Gastroesophageal sphincter (tissue), 4 donors: ENCODE measurements at regions not wholly inside any gene's neighbourhood (a gene's known extent, or its start where the extent isn't known, plus 50 kb on each side); places are given as distances from the start of the nearest gene placed in this dataset.

Experiments used
- ATAC-seq: fragments of 150-250 bp; one replicate; pipeline ENCODE4 v1.9.1; 2016; ENCODE audit warnings: mild to moderate bottlenecking, moderate library complexity
- H3K27ac ChIP-seq, 4 donors: fragments of 200-600 bp; sonication (generic) in 3 of 4; 1 replicate in 3 of 4; 2 replicates in 1 of 4; pipeline ENCODE4 v1.5.1; 2016 to 2019
- H3K27me3 ChIP-seq: fragments of 200-600 bp; sonication (generic); one replicate; pipeline ENCODE4 v1.5.1; 2019
- H3K36me3 ChIP-seq, 2 donors: fragments of 200-600 bp; sonication (generic); one replicate each; pipeline ENCODE4 v1.5.1; 2019; ENCODE audit warnings: control low read depth in 1 of 2
- H3K4me1 ChIP-seq, 3 donors: fragments of 200-600 bp; sonication (generic); 1 replicate in 2 of 3; 2 replicates in 1 of 3; pipeline ENCODE4 v1.5.1; 2016 to 2019; ENCODE audit warnings: control low read depth in 2 of 3
- H3K4me3 ChIP-seq, 2 donors: fragments of 200-600 bp; sonication (generic); one replicate each; pipeline ENCODE4 v1.5.1; 2019; ENCODE audit warnings: mild to moderate bottlenecking in 1 of 2, moderate library complexity in 1 of 2
- H3K9me3 ChIP-seq, 3 donors: fragments of 200-600 bp; sonication (generic); one replicate each; pipeline ENCODE4 v1.5.1; 2017 to 2019; ENCODE audit warnings: control low read depth in 2 of 3
- CTCF ChIP-seq, 4 experiments: fragments of 200-600 bp in 2 of 4; fragments of 450-650 bp in 2 of 4; sonication (generic) in 1 of 4; IDR thresholded peaks; one replicate each; pipeline ENCODE4 v1.5.1; 2017 to 2019; ENCODE audit warnings: antibody characterized with exemption in 4 of 4, mild to moderate bottlenecking in 2 of 4, moderate library complexity in 2 of 4
- EP300 ChIP-seq: sonication (generic); formaldehyde crosslinking; IDR thresholded peaks from one replicate; pipeline ENCODE4 v1.6.1; 2017; ENCODE audit warnings: antibody characterized with exemption, mild to moderate bottlenecking
- POLR2A ChIP-seq, 2 donors: fragments of 450-650 bp; IDR thresholded peaks; one replicate each; pipeline ENCODE4 v1.6.1; 2017; ENCODE audit warnings: antibody characterized with exemption in 2 of 2, mild to moderate bottlenecking in 2 of 2, moderate library complexity in 1 of 2
- POLR2AphosphoS5 ChIP-seq: sonication (generic); formaldehyde crosslinking; IDR thresholded peaks from one replicate; pipeline ENCODE4 v1.6.1; 2017; ENCODE audit warnings: antibody characterized with exemption
- WGBS, 2 donors: methylation state at CpG; one replicate each; pipeline ENCODE4 v1.1.5; 2018; ENCODE audit warnings: low coverage in 1 of 2; 5-methylcytosine and 5-hydroxymethylcytosine counted together

DNA sequence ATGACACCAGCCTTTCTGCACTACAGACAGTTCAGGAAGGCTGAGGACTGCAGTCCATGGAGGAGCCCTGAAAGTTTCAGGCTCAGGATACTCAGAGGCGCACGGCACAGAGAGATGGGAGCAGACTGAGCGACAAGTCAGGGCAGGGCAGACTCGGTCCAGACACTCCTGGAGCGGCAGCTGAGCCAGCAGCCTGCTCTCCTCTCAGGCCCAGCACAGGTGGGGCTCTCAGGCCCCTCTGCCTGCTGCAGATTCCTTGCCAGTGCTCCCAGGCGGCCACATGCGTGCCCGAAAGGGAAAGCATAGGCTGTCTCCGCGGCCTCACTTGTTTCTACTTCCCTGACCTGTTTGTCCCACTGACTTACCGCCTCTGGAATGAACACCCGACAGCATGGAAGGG lies 228.3 kb downstream of the IRX2 start:
- WGBS, 2 donors, result 87% methylated on average over 5 of the region's 12 CpGs; no CpG with 5 or more reads in 1 of the 2 donors
- H3K4me1 ChIP-seq, result no peaks in the 10 kb centered on the region
- TF ChIP-seq POLR2A (IDR thresholded peaks at IDR 0.05), result no peak
- no peak for TF ChIP-seq EP300
- no peak for TF ChIP-seq POLR2AphosphoS5
- H3K27ac ChIP-seq, result no peak overlapping the region
- no peaks in the 10 kb centered on the region for H3K36me3 ChIP-seq
- peaks cover 32% of the 10 kb centered on the region for H3K27me3 ChIP-seq
- H3K4me3 ChIP-seq, result no peak overlapping the region
- peaks cover 0 to 5% (median 0%) of the 10 kb centered on the region in 3 donors for H3K9me3 ChIP-seq
- ATAC-seq, result no peak

- TF ChIP-seq CTCF (IDR thresholded peaks at IDR 0.05) (no peak), POLR2AphosphoS5 (no peak), POLR2A (IDR thresholded peaks at IDR 0.05) (no peak), EP300 (no peak)
- WGBS, 2 donors, result 57 to 80% methylated on average over 3 to 11 of the region's 11 CpGs
- Histone ChIP-seq H3K27ac (no peak overlapping the region), H3K9me3 (peaks cover 0 to 5% (median 0%) of the 10 kb centered on the region in 3 donors), H3K27me3 (peaks cover 36% of the 10 kb centered on the region), H3K4me1 (no peaks in the 10 kb centered on the region), H3K36me3 (no peaks in the 10 kb centered on the region), H3K4me3 (no peak overlapping the region)
- ATAC-seq, result no peak
Measured at GRCh38 chr5:2522372-2522771, 229.1 kb downstream of the IRX2 start.

DNA sequence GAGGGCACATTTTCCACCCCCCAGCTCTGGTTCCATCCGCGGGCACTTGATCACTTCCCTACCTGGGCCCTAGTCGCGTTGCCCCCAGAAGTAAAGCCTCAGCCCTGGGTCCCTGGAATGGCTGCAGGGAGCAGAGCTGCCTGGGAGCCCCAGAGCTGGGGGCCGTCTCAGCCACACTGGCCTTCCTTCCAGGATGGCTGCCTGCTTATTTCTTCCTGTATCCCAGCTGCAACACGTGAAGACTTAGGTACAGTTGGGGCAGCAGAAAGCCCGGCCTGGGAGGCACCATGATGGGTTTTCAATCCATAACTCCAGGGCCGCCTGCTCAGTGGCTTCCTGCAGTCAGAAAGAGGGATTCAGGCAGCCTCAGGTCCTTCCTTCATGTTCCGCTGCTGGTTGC lies 232.3 kb downstream of the IRX2 start:
- Histone ChIP-seq H3K36me3 (no peaks in the 10 kb centered on the region), H3K27ac (no peak overlapping the region), H3K9me3 (peaks cover 0 to 5% (median 0%) of the 10 kb centered on the region in 3 donors), H3K4me3 (no peak overlapping the region), H3K27me3 (peaks cover 33% of the 10 kb centered on the region), H3K4me1 (no peaks in the 10 kb centered on the region)
- WGBS, 2 donors, result 74 to 100% methylated on average over 2 to 4 of the region's 9 CpGs
- ATAC-seq, result no peak
- TF ChIP-seq CTCF (IDR thresholded peaks at IDR 0.05) (no peak), POLR2A (IDR thresholded peaks at IDR 0.05) (no peak), POLR2AphosphoS5 (no peak), EP300 (no peak)

GRCh38 chr5:2517451-2517850 lies 234.0 kb downstream of the IRX2 start:
- no peak overlapping the region for H3K4me3 ChIP-seq
- H3K4me1 ChIP-seq, result no peaks in the 10 kb centered on the region
- no peak overlapping the region for H3K27ac ChIP-seq
- 84 to 92% methylated on average over 2 to 8 of the region's 10 CpGs for whole genome bisulfite sequencing, 2 donors
- ATAC-seq, result no peak
- peaks cover 28% of the 10 kb centered on the region for H3K27me3 ChIP-seq
- no peaks in the 10 kb centered on the region for H3K36me3 ChIP-seq
- peaks cover 0 to 5% (median 0%) of the 10 kb centered on the region in 3 donors for H3K9me3 ChIP-seq
- TF ChIP-seq POLR2AphosphoS5, result no peak
- TF ChIP-seq CTCF (IDR thresholded peaks at IDR 0.05), result no peak
- TF ChIP-seq EP300, result no peak
- no peak for TF ChIP-seq POLR2A (IDR thresholded peaks at IDR 0.05)

GRCh38 chr5:2515180-2515764 lies 236.2 kb downstream of the IRX2 start:
- no peak overlapping the region for H3K27ac ChIP-seq
- peaks cover 0 to 5% (median 0%) of the 10 kb centered on the region in 3 donors for H3K9me3 ChIP-seq
- no peak overlapping the region for H3K4me3 ChIP-seq
- 73 to 86% methylated on average over 15 to 25 of the region's 32 CpGs for WGBS, 2 donors
- H3K4me1 ChIP-seq, result no peaks in the 10 kb centered on the region
- H3K27me3 ChIP-seq, result peaks cover 40% of the 10 kb centered on the region
- H3K36me3 ChIP-seq, result no peaks in the 10 kb centered on the region
- no peak for TF ChIP-seq POLR2A (IDR thresholded peaks at IDR 0.05)
- TF ChIP-seq EP300, result no peak
- no peak for TF ChIP-seq POLR2AphosphoS5
- no peak for TF ChIP-seq CTCF (IDR thresholded peaks at IDR 0.05)
- ATAC-seq, result no peak
